ENCODE measurements at regions not wholly inside any gene's neighbourhood (a gene's known extent, or its start where the extent isn't known, plus 50 kb on each side); places are given as distances from the start of the nearest gene placed in this dataset.
"Not testable (repeated sequence)": the region's sequence is repeated elsewhere in the genome, so short reads cannot be mapped to it uniquely, and the experiment has no call there.

GRCh38 chr3:193816028-193816395 is 223.0 kb downstream of the OPA1 start:
- Histone ChIP-seq H3K9me3 (ENCODE audit: control insufficient read depth, low read depth, low read length) (no peaks in the 10 kb centered on the region), H3K4me1 (ENCODE audit: control insufficient read depth, insufficient read depth, low read length) (peaks cover 50% of the 10 kb centered on the region), H3K27me3 (ENCODE audit: control insufficient read depth, insufficient read depth, low read length) (no peaks in the 10 kb centered on the region), H3K4me3 (ENCODE audit: low read length) (no peak overlapping the region), H3K27ac (ENCODE audit: low read length) (peak overlapping the region; percentile 78), H3K36me3 (ENCODE audit: control insufficient read depth, insufficient read depth, low read length) (no peaks in the 10 kb centered on the region)
- no peak for DNase-seq
- WGBS (ENCODE audit: insufficient coverage, low lambda C conversion rate) = no CpG with 5 or more reads among the region's 10 CpGs

GRCh38 chr3:193816656-193817311 is 223.8 kb downstream of the OPA1 start:
- H3K27ac ChIP-seq (ENCODE audit: low read length) = peak overlapping the region; percentile 78
- DNase-seq = peak; percentile 86 to 94
- H3K27me3 ChIP-seq (ENCODE audit: control insufficient read depth, insufficient read depth, low read length) = no peaks in the 10 kb centered on the region
- H3K4me1 ChIP-seq (ENCODE audit: control insufficient read depth, insufficient read depth, low read length) = peaks cover 50% of the 10 kb centered on the region
- WGBS (ENCODE audit: insufficient coverage, low lambda C conversion rate) = no CpG with 5 or more reads among the region's 14 CpGs
- peak overlapping the region; percentile 11 for H3K4me3 ChIP-seq (ENCODE audit: low read length)
- H3K9me3 ChIP-seq (ENCODE audit: control insufficient read depth, low read depth, low read length) = no peaks in the 10 kb centered on the region
- H3K36me3 ChIP-seq (ENCODE audit: control insufficient read depth, insufficient read depth, low read length) = no peaks in the 10 kb centered on the region

- no peaks in the 10 kb centered on the region for H3K9me3 ChIP-seq (ENCODE audit: control insufficient read depth, low read depth, low read length)
- DNase-seq = no peak
- no peaks in the 10 kb centered on the region for H3K36me3 ChIP-seq (ENCODE audit: control insufficient read depth, insufficient read depth, low read length)
- WGBS (ENCODE audit: insufficient coverage, low lambda C conversion rate) = 100% methylated on average over 2 of the region's 16 CpGs
- H3K27me3 ChIP-seq (ENCODE audit: control insufficient read depth, insufficient read depth, low read length) = no peaks in the 10 kb centered on the region
- H3K4me3 ChIP-seq (ENCODE audit: low read length) = no peak overlapping the region
- peaks cover 32% of the 10 kb centered on the region for H3K4me1 ChIP-seq (ENCODE audit: control insufficient read depth, insufficient read depth, low read length)
- no peak overlapping the region for H3K27ac ChIP-seq (ENCODE audit: low read length)
Measured at GRCh38 chr3:193819117-193820010, 226.4 kb downstream of the OPA1 start.

DNA sequence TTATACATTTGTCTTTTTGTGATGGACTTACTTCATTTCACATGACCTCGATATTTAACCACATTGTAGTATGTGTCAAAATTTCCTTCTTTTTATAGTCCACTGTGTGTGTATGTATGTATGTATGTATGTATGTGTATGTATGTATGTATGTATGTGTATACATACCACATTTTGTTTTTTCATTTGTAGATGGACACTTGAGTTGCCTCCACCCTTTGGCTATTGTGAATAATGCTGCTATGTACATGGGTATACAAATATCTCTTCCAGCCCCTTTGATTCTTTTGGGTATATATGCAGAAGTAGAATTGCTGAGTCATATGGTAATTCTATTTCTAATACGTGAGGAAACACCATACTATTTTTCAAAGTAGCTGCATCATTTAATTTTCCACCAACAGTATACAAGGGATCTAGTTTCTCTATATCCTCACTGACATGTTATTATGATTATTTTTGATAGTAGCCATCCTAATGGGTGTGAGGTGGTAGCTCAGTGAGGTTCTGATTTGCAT is 228.2 kb downstream of the OPA1 start:
- H3K27me3 ChIP-seq (ENCODE audit: control insufficient read depth, insufficient read depth, low read length) = no peaks in the 10 kb centered on the region
- WGBS (ENCODE audit: insufficient coverage, low lambda C conversion rate) = 100% methylated on average over 1 of the region's 2 CpGs
- peaks cover 26% of the 10 kb centered on the region for H3K4me1 ChIP-seq (ENCODE audit: control insufficient read depth, insufficient read depth, low read length)
- H3K4me3 ChIP-seq (ENCODE audit: low read length) = no peak overlapping the region
- no peak overlapping the region for H3K27ac ChIP-seq (ENCODE audit: low read length)
- DNase-seq = no peak
- no peaks in the 10 kb centered on the region for H3K36me3 ChIP-seq (ENCODE audit: control insufficient read depth, insufficient read depth, low read length)
- no peaks in the 10 kb centered on the region for H3K9me3 ChIP-seq (ENCODE audit: control insufficient read depth, low read depth, low read length)

GRCh38 chr3:193822492-193823212 is 229.6 kb downstream of the OPA1 start:
- Histone ChIP-seq H3K4me3 (ENCODE audit: low read length) (no peak overlapping the region), H3K36me3 (ENCODE audit: control insufficient read depth, insufficient read depth, low read length) (no peaks in the 10 kb centered on the region), H3K27ac (ENCODE audit: low read length) (no peak overlapping the region), H3K9me3 (ENCODE audit: control insufficient read depth, low read depth, low read length) (no peaks in the 10 kb centered on the region), H3K27me3 (ENCODE audit: control insufficient read depth, insufficient read depth, low read length) (no peaks in the 10 kb centered on the region), H3K4me1 (ENCODE audit: control insufficient read depth, insufficient read depth, low read length) (peaks cover 23% of the 10 kb centered on the region)
- 100% methylated on average over 2 of the region's 3 CpGs for WGBS (ENCODE audit: insufficient coverage, low lambda C conversion rate)
- no peak for DNase-seq

- not testable (repeated sequence) for H3K27ac ChIP-seq (ENCODE audit: low read length); H3K4me3 ChIP-seq (ENCODE audit: low read length); H3K27me3 ChIP-seq (ENCODE audit: control insufficient read depth, insufficient read depth, low read length); DNase-seq; H3K36me3 ChIP-seq (ENCODE audit: control insufficient read depth, insufficient read depth, low read length); H3K9me3 ChIP-seq (ENCODE audit: control insufficient read depth, low read depth, low read length)
- H3K4me1 ChIP-seq (ENCODE audit: control insufficient read depth, insufficient read depth, low read length) = peaks cover 19% of the 10 kb centered on the region
- WGBS (ENCODE audit: insufficient coverage, low lambda C conversion rate) = no CpG with 5 or more reads among the region's 3 CpGs
Measured at GRCh38 chr3:193823213-193823605, 230.2 kb downstream of the OPA1 start.

GRCh38 chr3:193824365-193824764 is 231.4 kb downstream of the OPA1 start:
- no peak for DNase-seq
- no peak overlapping the region for H3K4me3 ChIP-seq (ENCODE audit: low read length)
- H3K27ac ChIP-seq (ENCODE audit: low read length) = no peak overlapping the region
- H3K36me3 ChIP-seq (ENCODE audit: control insufficient read depth, insufficient read depth, low read length) = no peaks in the 10 kb centered on the region
- no peaks in the 10 kb centered on the region for H3K27me3 ChIP-seq (ENCODE audit: control insufficient read depth, insufficient read depth, low read length)
- peaks cover 22% of the 10 kb centered on the region for H3K4me1 ChIP-seq (ENCODE audit: control insufficient read depth, insufficient read depth, low read length)
- no peaks in the 10 kb centered on the region for H3K9me3 ChIP-seq (ENCODE audit: control insufficient read depth, low read depth, low read length)

- DNase-seq = no peak
- no peak overlapping the region for H3K4me3 ChIP-seq (ENCODE audit: low read length)
- H3K27ac ChIP-seq (ENCODE audit: low read length) = peak overlapping the region; percentile 91
- H3K36me3 ChIP-seq (ENCODE audit: control insufficient read depth, insufficient read depth, low read length) = no peaks in the 10 kb centered on the region
- no peaks in the 10 kb centered on the region for H3K9me3 ChIP-seq (ENCODE audit: control insufficient read depth, low read depth, low read length)
- H3K27me3 ChIP-seq (ENCODE audit: control insufficient read depth, insufficient read depth, low read length) = no peaks in the 10 kb centered on the region
- H3K4me1 ChIP-seq (ENCODE audit: control insufficient read depth, insufficient read depth, low read length) = peaks cover 26% of the 10 kb centered on the region
- 50% methylated on average over 2 of the region's 6 CpGs for WGBS (ENCODE audit: insufficient coverage, low lambda C conversion rate)
Measured at GRCh38 chr3:193825617-193826016, 232.6 kb downstream of the OPA1 start.

DNA sequence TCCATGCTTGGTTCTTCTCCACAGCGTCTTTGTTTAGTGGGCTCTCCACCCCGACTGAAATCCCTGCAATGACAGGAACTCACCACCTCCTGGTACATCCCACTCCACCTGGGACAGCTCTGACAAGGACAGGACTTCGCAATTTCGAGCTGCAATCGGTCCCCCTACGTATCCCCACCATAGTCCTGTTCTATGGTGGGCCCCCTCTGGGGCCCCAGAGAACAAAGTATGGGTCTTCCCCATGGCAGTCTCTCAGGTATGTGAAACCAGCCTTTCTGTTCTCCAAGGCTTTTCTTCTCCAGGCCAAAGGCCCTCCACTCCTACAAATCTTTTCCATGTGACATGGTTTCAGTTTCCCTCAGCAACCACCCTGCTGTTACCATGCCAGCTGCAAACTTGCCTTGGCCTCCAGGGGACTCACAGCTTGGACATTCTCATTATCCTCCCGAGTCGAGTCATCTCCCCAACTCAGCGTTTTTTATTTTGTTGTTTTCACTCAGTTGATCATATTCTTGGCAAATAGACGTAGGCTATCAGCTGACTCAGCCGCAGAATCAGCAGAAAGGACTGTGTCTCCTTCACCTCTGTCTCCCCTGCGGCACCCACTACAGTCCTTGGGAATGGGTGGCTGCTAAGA is 233.3 kb downstream of the OPA1 start:
- Histone ChIP-seq H3K9me3 (ENCODE audit: control insufficient read depth, low read depth, low read length) (no peaks in the 10 kb centered on the region), H3K36me3 (ENCODE audit: control insufficient read depth, insufficient read depth, low read length) (no peaks in the 10 kb centered on the region), H3K27me3 (ENCODE audit: control insufficient read depth, insufficient read depth, low read length) (no peaks in the 10 kb centered on the region), H3K4me1 (ENCODE audit: control insufficient read depth, insufficient read depth, low read length) (peaks cover 26% of the 10 kb centered on the region), H3K4me3 (ENCODE audit: low read length) (no peak overlapping the region), H3K27ac (ENCODE audit: low read length) (peak overlapping the region; percentile 91)
- WGBS (ENCODE audit: insufficient coverage, low lambda C conversion rate) = no CpG with 5 or more reads among the region's 12 CpGs
- DNase-seq = peak; percentile 86 to 93

All from large intestine (tissue), 3 donors.